Activated naive CD8-positive, alpha-beta T cell treated with anti-CD3 and anti-CD28 coated beads for 36 hours (primary cell): ENCODE measurements at regions not wholly inside any gene's neighbourhood (a gene's known extent, or its start where the extent isn't known, plus 50 kb on each side); places are given as distances from the start of the nearest gene placed in this dataset.
"Not testable (repeated sequence)": the region's sequence is repeated elsewhere in the genome, so short reads cannot be mapped to it uniquely, and the experiment has no call there.

Experiments used
- DNase-seq: peaks from one replicate; pipeline ENCODE4 v3.0.0; 2021
- H3K27ac Mint-ChIP-seq: one replicate; pipeline ENCODE4 v1.8.0; 2022; ENCODE audit warnings: mild to moderate bottlenecking, moderate library complexity, mixed read lengths
- H3K27me3 Mint-ChIP-seq: one replicate; pipeline ENCODE4 v1.8.0; 2022; ENCODE audit warnings: mild to moderate bottlenecking, mixed read lengths
- H3K36me3 Mint-ChIP-seq: one replicate; pipeline ENCODE4 v1.8.0; 2021; ENCODE audit warnings: mild to moderate bottlenecking, mixed read lengths
- H3K4me1 Mint-ChIP-seq: one replicate; pipeline ENCODE4 v1.8.0; 2021; ENCODE audit warnings: mixed read lengths
- H3K4me3 Mint-ChIP-seq: one replicate; pipeline ENCODE4 v1.8.0; 2022; ENCODE audit warnings: mild to moderate bottlenecking, moderate library complexity, mixed read lengths
- H3K9me3 Mint-ChIP-seq: one replicate; pipeline ENCODE4 v1.8.0; 2022; ENCODE audit warnings: mixed read lengths

GRCh38 chr15:77944002-77944867, 133.3 kb downstream of the TBC1D2B start:
- Mint-ChIP-seq H3K36me3 (no peaks in the 10 kb centered on the region), H3K27ac (no peak overlapping the region), H3K4me3 (peak overlapping the region; percentile 63), H3K27me3 (peaks cover 33% of the 10 kb centered on the region), H3K4me1 (peaks cover 3% of the 10 kb centered on the region), H3K9me3 (no peaks in the 10 kb centered on the region)
- DNase-seq: peak; percentile 55

GRCh38 chr15:77942611-77943211, 134.8 kb downstream of the TBC1D2B start:
- Mint-ChIP-seq H3K36me3 (no peaks in the 10 kb centered on the region), H3K9me3 (no peaks in the 10 kb centered on the region), H3K27me3 (peaks cover 33% of the 10 kb centered on the region), H3K4me3 (no peak overlapping the region), H3K27ac (no peak overlapping the region), H3K4me1 (peaks cover 3% of the 10 kb centered on the region)
- no peak for DNase-seq

- not testable (repeated sequence) for H3K36me3 Mint-ChIP-seq, H3K4me1 Mint-ChIP-seq, DNase-seq, H3K27ac Mint-ChIP-seq, H3K9me3 Mint-ChIP-seq, H3K4me3 Mint-ChIP-seq
- peaks cover 32% of the 10 kb centered on the region for H3K27me3 Mint-ChIP-seq
These were observed 136.3 kb downstream of the TBC1D2B start for GRCh38 chr15:77941090-77941827.

DNA sequence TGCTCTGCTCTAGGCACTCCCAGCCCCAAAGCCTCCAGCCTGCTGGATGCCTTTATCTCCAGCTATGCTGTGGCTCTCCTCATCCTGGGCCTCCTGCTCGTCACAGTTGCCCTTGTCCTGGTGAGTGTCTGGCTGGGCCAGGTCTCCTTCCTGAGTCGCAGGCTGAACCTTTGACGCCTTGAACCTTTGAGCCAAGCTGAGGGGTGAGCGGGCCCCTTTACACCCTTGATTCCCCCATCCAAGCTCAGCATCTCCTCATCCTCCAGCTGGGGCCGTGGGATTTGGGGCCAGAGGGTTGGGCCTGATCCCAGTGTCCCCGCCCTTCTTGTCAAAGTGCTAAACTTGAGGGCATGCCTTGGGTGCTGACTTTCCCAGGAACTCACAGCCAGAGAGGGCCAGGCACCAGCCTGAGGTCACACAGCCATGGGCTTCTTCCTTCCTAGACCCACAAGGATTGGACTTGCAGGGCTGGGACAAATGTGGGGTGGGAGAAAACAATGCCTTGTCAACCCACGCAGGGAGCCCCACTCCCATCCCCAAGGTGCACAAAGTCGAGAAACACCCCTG, 137.0 kb downstream of the TBC1D2B start:
- Mint-ChIP-seq H3K9me3 (no peaks in the 10 kb centered on the region), H3K4me3 (no peak overlapping the region), H3K4me1 (peaks cover 3% of the 10 kb centered on the region), H3K27me3 (peaks cover 24% of the 10 kb centered on the region), H3K27ac (no peak overlapping the region), H3K36me3 (no peaks in the 10 kb centered on the region)
- DNase-seq: no peak

- H3K4me3 Mint-ChIP-seq: no peak overlapping the region
- H3K27me3 Mint-ChIP-seq: peaks cover 20% of the 10 kb centered on the region
- H3K36me3 Mint-ChIP-seq: no peaks in the 10 kb centered on the region
- peaks cover 3% of the 10 kb centered on the region for H3K4me1 Mint-ChIP-seq
- H3K27ac Mint-ChIP-seq: no peak overlapping the region
- DNase-seq: no peak
- no peaks in the 10 kb centered on the region for H3K9me3 Mint-ChIP-seq
These were observed 137.7 kb downstream of the TBC1D2B start for GRCh38 chr15:77939851-77940250.

GRCh38 chr15:77939026-77939425, 138.5 kb downstream of the TBC1D2B start:
- not testable (repeated sequence) for DNase-seq, H3K27ac Mint-ChIP-seq, H3K4me3 Mint-ChIP-seq, H3K36me3 Mint-ChIP-seq, H3K9me3 Mint-ChIP-seq, H3K4me1 Mint-ChIP-seq
- peaks cover 13% of the 10 kb centered on the region for H3K27me3 Mint-ChIP-seq

- H3K9me3 Mint-ChIP-seq, DNase-seq, H3K27ac Mint-ChIP-seq, H3K27me3 Mint-ChIP-seq, H3K36me3 Mint-ChIP-seq, H3K4me3 Mint-ChIP-seq, H3K4me1 Mint-ChIP-seq: not testable (repeated sequence)
These were observed 139.0 kb downstream of the TBC1D2B start for GRCh38 chr15:77938546-77938945.

DNA sequence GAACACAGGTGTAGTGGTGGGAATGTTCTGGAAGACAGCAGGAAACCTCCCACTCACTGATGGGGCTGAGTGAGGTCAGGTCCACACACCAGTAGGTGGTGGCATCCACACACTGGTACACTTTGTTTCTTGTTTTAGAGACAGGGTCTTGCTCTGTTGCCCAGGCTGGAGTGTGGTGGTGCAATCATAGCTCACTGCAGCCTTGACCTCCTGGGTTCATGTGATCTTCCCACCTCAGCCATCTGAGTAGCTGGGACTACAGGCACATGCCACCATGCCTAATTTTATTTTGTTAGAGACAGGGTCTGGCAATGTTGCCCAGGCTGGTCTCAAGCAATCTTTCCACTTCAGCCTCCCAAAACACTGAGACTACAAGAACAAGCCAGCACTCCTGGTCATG, 140.9 kb downstream of the TBC1D2B start:
- H3K4me3 Mint-ChIP-seq, DNase-seq, H3K36me3 Mint-ChIP-seq, H3K4me1 Mint-ChIP-seq, H3K27me3 Mint-ChIP-seq, H3K27ac Mint-ChIP-seq, H3K9me3 Mint-ChIP-seq: not testable (repeated sequence)

GRCh38 chr15:77934516-77934915, 143.0 kb downstream of the TBC1D2B start:
- not testable (repeated sequence) for H3K36me3 Mint-ChIP-seq

DNA sequence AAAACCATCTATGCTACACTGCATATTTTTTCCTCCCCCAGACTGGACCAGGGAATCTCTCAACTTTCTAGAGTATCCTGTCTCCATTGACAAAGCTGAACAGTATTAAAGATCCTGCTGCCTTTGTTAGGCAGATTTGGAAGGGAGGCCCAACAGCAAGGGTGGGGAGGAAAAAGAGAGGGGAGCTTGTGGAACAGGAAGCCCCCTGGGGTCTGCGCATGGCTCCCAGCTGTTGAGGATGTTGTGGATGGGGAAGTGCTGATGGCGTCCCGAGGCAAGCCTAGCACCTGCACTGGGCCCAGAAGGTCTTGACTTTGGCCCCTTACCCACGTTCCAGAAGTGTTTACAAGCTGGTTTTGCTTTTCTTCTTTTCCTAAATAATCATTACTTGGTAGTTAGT, 146.6 kb downstream of the TBC1D2B start:
- not testable (repeated sequence) for H3K27ac Mint-ChIP-seq, H3K27me3 Mint-ChIP-seq, H3K36me3 Mint-ChIP-seq, DNase-seq, H3K9me3 Mint-ChIP-seq, H3K4me3 Mint-ChIP-seq, H3K4me1 Mint-ChIP-seq

More at GRCh38 chr15:77934516-77934915, 143.0 kb downstream of the TBC1D2B start:
- not testable (repeated sequence) for DNase-seq, H3K4me3 Mint-ChIP-seq, H3K27ac Mint-ChIP-seq, H3K9me3 Mint-ChIP-seq, H3K27me3 Mint-ChIP-seq, H3K4me1 Mint-ChIP-seq

DNA sequence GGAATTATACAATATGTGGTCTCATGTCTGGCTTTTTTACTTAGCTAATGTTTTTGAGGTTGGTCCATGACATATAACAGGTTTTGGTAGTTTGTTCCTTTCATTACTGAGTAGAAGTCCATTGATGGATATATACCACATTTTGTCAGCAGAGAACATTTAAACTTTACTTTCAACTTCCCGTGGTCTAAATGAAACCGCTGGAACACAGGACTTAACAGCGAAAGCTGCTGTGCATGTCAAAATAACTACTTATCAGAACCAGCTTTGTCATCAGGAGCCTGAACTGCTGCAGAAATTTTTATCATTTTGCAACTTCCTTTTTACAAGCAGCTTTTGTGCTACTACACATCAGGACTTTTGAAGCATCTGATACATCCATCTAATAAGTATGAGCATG, 147.0 kb downstream of the TBC1D2B start:
- H3K4me1 Mint-ChIP-seq, H3K36me3 Mint-ChIP-seq, H3K4me3 Mint-ChIP-seq, DNase-seq, H3K27ac Mint-ChIP-seq, H3K27me3 Mint-ChIP-seq, H3K9me3 Mint-ChIP-seq: not testable (repeated sequence)

GRCh38 chr15:77926789-77927188, 150.7 kb downstream of the TBC1D2B start:
- not testable (repeated sequence) for H3K9me3 Mint-ChIP-seq, H3K36me3 Mint-ChIP-seq, H3K27ac Mint-ChIP-seq, H3K4me3 Mint-ChIP-seq, H3K27me3 Mint-ChIP-seq, H3K4me1 Mint-ChIP-seq
- peak; percentile 13 for DNase-seq

DNA sequence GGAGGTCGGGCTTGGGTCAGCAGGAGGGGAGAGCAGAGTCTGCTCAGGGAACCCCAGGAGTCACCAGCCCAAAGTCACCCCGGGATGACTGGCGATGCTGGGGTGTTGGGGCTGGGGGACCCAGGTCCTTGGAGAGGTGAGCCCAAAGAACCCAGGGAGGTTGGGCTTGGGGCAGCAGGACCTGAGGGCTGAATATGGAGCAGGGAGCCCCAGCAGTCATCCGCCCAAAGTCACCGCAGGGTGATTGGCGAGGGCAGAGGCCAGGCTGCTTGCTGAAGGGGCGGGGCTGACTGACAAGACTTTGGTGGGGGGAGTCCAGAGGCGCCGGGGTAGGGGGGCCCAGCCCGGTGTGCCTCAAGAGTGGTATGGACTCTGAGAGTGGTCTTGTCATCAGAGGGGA, 151.2 kb downstream of the TBC1D2B start:
- not testable (repeated sequence) for H3K36me3 Mint-ChIP-seq, H3K9me3 Mint-ChIP-seq, H3K27ac Mint-ChIP-seq, H3K27me3 Mint-ChIP-seq, H3K4me3 Mint-ChIP-seq, DNase-seq, H3K4me1 Mint-ChIP-seq

GRCh38 chr15:77925101-77925500, 152.4 kb downstream of the TBC1D2B start:
- H3K36me3 Mint-ChIP-seq, H3K27me3 Mint-ChIP-seq, H3K27ac Mint-ChIP-seq, DNase-seq, H3K9me3 Mint-ChIP-seq, H3K4me1 Mint-ChIP-seq, H3K4me3 Mint-ChIP-seq: not testable (repeated sequence)

GRCh38 chr15:77921664-77922063, 155.8 kb downstream of the TBC1D2B start:
- H3K27ac Mint-ChIP-seq: no peak overlapping the region

More at GRCh38 chr15:77921664-77922063, 155.8 kb downstream of the TBC1D2B start:
- H3K9me3 Mint-ChIP-seq: no peaks in the 10 kb centered on the region
- H3K4me1 Mint-ChIP-seq: no peaks in the 10 kb centered on the region
- peaks cover 7% of the 10 kb centered on the region for H3K27me3 Mint-ChIP-seq
- H3K4me3 Mint-ChIP-seq: no peak overlapping the region
- H3K36me3 Mint-ChIP-seq: no peaks in the 10 kb centered on the region
- no peak for DNase-seq
